ENCODE measurements at regions not wholly inside any gene's neighbourhood (a gene's known extent, or its start where the extent isn't known, plus 50 kb on each side); places are given as distances from the start of the nearest gene placed in this dataset.
"Not testable (repeated sequence)": the region's sequence is repeated elsewhere in the genome, so short reads cannot be mapped to it uniquely, and the experiment has no call there.

- no peaks in the 10 kb centered on the region for H3K9me3 ChIP-seq (ENCODE audit: insufficient read depth, low read depth, low read length)
- no peak overlapping the region for H3K4me3 ChIP-seq (ENCODE audit: low read length)
- H3K36me3 ChIP-seq (ENCODE audit: insufficient read depth, low read depth, low read length), result no peaks in the 10 kb centered on the region
- no peak overlapping the region for H3K9ac ChIP-seq (ENCODE audit: low read depth, low read length)
- no peak overlapping the region for H3K27ac ChIP-seq (ENCODE audit: low read length)
- H3K27me3 ChIP-seq (ENCODE audit: insufficient read depth, low read length), result no peaks in the 10 kb centered on the region
- no peaks in the 10 kb centered on the region for H3K4me1 ChIP-seq (ENCODE audit: insufficient read depth, low read length)
Measured at GRCh38 chr2:20115902-20116301, 64.5 kb upstream of the LAPTM4A start.

- Histone ChIP-seq H3K4me1 (ENCODE audit: insufficient read depth, low read length) (no peaks in the 10 kb centered on the region), H3K4me3 (ENCODE audit: low read length) (no peak overlapping the region), H3K9me3 (ENCODE audit: insufficient read depth, low read depth, low read length) (no peaks in the 10 kb centered on the region), H3K27me3 (ENCODE audit: insufficient read depth, low read length) (no peaks in the 10 kb centered on the region), H3K36me3 (ENCODE audit: insufficient read depth, low read depth, low read length) (no peaks in the 10 kb centered on the region), H3K27ac (ENCODE audit: low read length) (no peak overlapping the region), H3K9ac (ENCODE audit: low read depth, low read length) (no peak overlapping the region)
Measured at GRCh38 chr2:20115374-20115773, 63.9 kb upstream of the LAPTM4A start.

GRCh38 chr2:20113986-20114938 lies 62.8 kb upstream of the LAPTM4A start:
- no peak overlapping the region for H3K9ac ChIP-seq (ENCODE audit: low read depth, low read length)
- no peaks in the 10 kb centered on the region for H3K4me1 ChIP-seq (ENCODE audit: insufficient read depth, low read length)
- no peak overlapping the region for H3K4me3 ChIP-seq (ENCODE audit: low read length)
- H3K27ac ChIP-seq (ENCODE audit: low read length), result no peak overlapping the region
- no peaks in the 10 kb centered on the region for H3K9me3 ChIP-seq (ENCODE audit: insufficient read depth, low read depth, low read length)
- H3K27me3 ChIP-seq (ENCODE audit: insufficient read depth, low read length), result no peaks in the 10 kb centered on the region
- H3K36me3 ChIP-seq (ENCODE audit: insufficient read depth, low read depth, low read length), result no peaks in the 10 kb centered on the region

GRCh38 chr2:20113004-20113796 lies 61.8 kb upstream of the LAPTM4A start:
- Histone ChIP-seq H3K4me3 (ENCODE audit: low read length) (no peak overlapping the region), H3K27ac (ENCODE audit: low read length) (no peak overlapping the region), H3K4me1 (ENCODE audit: insufficient read depth, low read length) (no peaks in the 10 kb centered on the region), H3K36me3 (ENCODE audit: insufficient read depth, low read depth, low read length) (no peaks in the 10 kb centered on the region), H3K9ac (ENCODE audit: low read depth, low read length) (no peak overlapping the region), H3K9me3 (ENCODE audit: insufficient read depth, low read depth, low read length) (no peaks in the 10 kb centered on the region), H3K27me3 (ENCODE audit: insufficient read depth, low read length) (peaks cover 3% of the 10 kb centered on the region; the same call in 1 of the 2 replicates)

GRCh38 chr2:20112361-20112760 lies 60.9 kb upstream of the LAPTM4A start:
- H3K4me1 ChIP-seq (ENCODE audit: insufficient read depth, low read length); H3K9me3 ChIP-seq (ENCODE audit: insufficient read depth, low read depth, low read length): not testable (repeated sequence)

GRCh38 chr2:20111311-20112131 lies 60.1 kb upstream of the LAPTM4A start:
- Histone ChIP-seq H3K27ac (ENCODE audit: low read length) (no peak overlapping the region), H3K4me3 (ENCODE audit: low read length) (no peak overlapping the region), H3K9ac (ENCODE audit: low read depth, low read length) (no peak overlapping the region), H3K27me3 (ENCODE audit: insufficient read depth, low read length) (peaks cover 17% of the 10 kb centered on the region), H3K9me3 (ENCODE audit: insufficient read depth, low read depth, low read length) (no peaks in the 10 kb centered on the region), H3K36me3 (ENCODE audit: insufficient read depth, low read depth, low read length) (no peaks in the 10 kb centered on the region), H3K4me1 (ENCODE audit: insufficient read depth, low read length) (no peaks in the 10 kb centered on the region; the same call in 1 of the 2 replicates)

More at GRCh38 chr2:20112361-20112760, 60.9 kb upstream of the LAPTM4A start:
- not testable (repeated sequence) for H3K27ac ChIP-seq (ENCODE audit: low read length); H3K4me3 ChIP-seq (ENCODE audit: low read length); H3K27me3 ChIP-seq (ENCODE audit: insufficient read depth, low read length); H3K36me3 ChIP-seq (ENCODE audit: insufficient read depth, low read depth, low read length); H3K9ac ChIP-seq (ENCODE audit: low read depth, low read length)

GRCh38 chr2:20110876-20111275 lies 59.4 kb upstream of the LAPTM4A start:
- no peak overlapping the region for H3K9ac ChIP-seq (ENCODE audit: low read depth, low read length)
- peaks cover 3% of the 10 kb centered on the region; the same call in 1 of the 2 replicates for H3K9me3 ChIP-seq (ENCODE audit: insufficient read depth, low read depth, low read length)
- no peaks in the 10 kb centered on the region for H3K36me3 ChIP-seq (ENCODE audit: insufficient read depth, low read depth, low read length)
- peaks cover 23% of the 10 kb centered on the region for H3K27me3 ChIP-seq (ENCODE audit: insufficient read depth, low read length)
- no peak overlapping the region for H3K27ac ChIP-seq (ENCODE audit: low read length)
- no peaks in the 10 kb centered on the region; the same call in 1 of the 2 replicates for H3K4me1 ChIP-seq (ENCODE audit: insufficient read depth, low read length)
- H3K4me3 ChIP-seq (ENCODE audit: low read length), result no peak overlapping the region

- Histone ChIP-seq H3K9ac (ENCODE audit: low read depth, low read length) (no peak overlapping the region), H3K4me1 (ENCODE audit: insufficient read depth, low read length) (no peaks in the 10 kb centered on the region; the same call in 1 of the 2 replicates), H3K36me3 (ENCODE audit: insufficient read depth, low read depth, low read length) (no peaks in the 10 kb centered on the region), H3K27me3 (ENCODE audit: insufficient read depth, low read length) (peaks cover 26% of the 10 kb centered on the region), H3K9me3 (ENCODE audit: insufficient read depth, low read depth, low read length) (peaks cover 3% of the 10 kb centered on the region; the same call in 1 of the 2 replicates), H3K4me3 (ENCODE audit: low read length) (no peak overlapping the region), H3K27ac (ENCODE audit: low read length) (no peak overlapping the region)
Measured at GRCh38 chr2:20110383-20110782, 59.0 kb upstream of the LAPTM4A start.

GRCh38 chr2:20108655-20109396 lies 57.4 kb upstream of the LAPTM4A start:
- H3K9ac ChIP-seq (ENCODE audit: low read depth, low read length), result no peak overlapping the region
- no peaks in the 10 kb centered on the region; the same call in 1 of the 2 replicates for H3K4me1 ChIP-seq (ENCODE audit: insufficient read depth, low read length)
- peaks cover 3% of the 10 kb centered on the region; the same call in 1 of the 2 replicates for H3K9me3 ChIP-seq (ENCODE audit: insufficient read depth, low read depth, low read length)
- no peak overlapping the region for H3K4me3 ChIP-seq (ENCODE audit: low read length)
- no peaks in the 10 kb centered on the region for H3K36me3 ChIP-seq (ENCODE audit: insufficient read depth, low read depth, low read length)
- peaks cover 26% of the 10 kb centered on the region for H3K27me3 ChIP-seq (ENCODE audit: insufficient read depth, low read length)
- H3K27ac ChIP-seq (ENCODE audit: low read length), result no peak overlapping the region

- H3K4me1 ChIP-seq (ENCODE audit: insufficient read depth, low read length), result no peaks in the 10 kb centered on the region; the same call in 1 of the 2 replicates
- H3K4me3 ChIP-seq (ENCODE audit: low read length), result no peak overlapping the region
- no peaks in the 10 kb centered on the region for H3K36me3 ChIP-seq (ENCODE audit: insufficient read depth, low read depth, low read length)
- H3K27ac ChIP-seq (ENCODE audit: low read length), result no peak overlapping the region
- peaks cover 26% of the 10 kb centered on the region for H3K27me3 ChIP-seq (ENCODE audit: insufficient read depth, low read length)
- H3K9me3 ChIP-seq (ENCODE audit: insufficient read depth, low read depth, low read length), result peaks cover 3% of the 10 kb centered on the region; the same call in 1 of the 2 replicates
- H3K9ac ChIP-seq (ENCODE audit: low read depth, low read length), result no peak overlapping the region
Measured at GRCh38 chr2:20107776-20108175, 56.3 kb upstream of the LAPTM4A start.
